Mammary epithelial cell (primary cell): ENCODE measurements at regions not wholly inside any gene's neighbourhood (a gene's known extent, or its start where the extent isn't known, plus 50 kb on each side); places are given as distances from the start of the nearest gene placed in this dataset.

Experiments
- CTCF ChIP-seq, 2 donors: IDR thresholded peaks in 1 of 2; conservative IDR thresholded peaks in 1 of 2; 2 replicates each; pipeline ENCODE4 v1.5.1; 2011 to 2012; ENCODE audit warnings: inconsistent platforms in 2 of 2, low read length in 2 of 2, mild to moderate bottlenecking in 2 of 2, control low read depth in 1 of 2, low read depth in 1 of 2; ENCODE audit not compliant: insufficient read depth in 1 of 2; ENCODE audit errors: extremely low read depth in 1 of 2
- EZH2 ChIP-seq: IDR thresholded peaks from 2 replicates; pipeline ENCODE4 v1.6.1; 2012; ENCODE audit warnings: low read length, inconsistent platforms, borderline replicate concordance

- TF ChIP-seq CTCF (conservative IDR thresholded peaks at IDR 0.05 in 1 of 2, IDR thresholded peaks at IDR 0.05 in 1 of 2; ENCODE audit: extremely low read depth in 1 of 2, insufficient read depth in 1 of 2, low read depth in 1 of 2, low read length in 2 of 2) (no peak), EZH2 (no peak)
These were observed 1023.5 kb downstream of the TYW1 start for GRCh38 chr7:68020102-68020501.
